WERI-Rb-1 (cell line): ENCODE measurements at regions not wholly inside any gene's neighbourhood (a gene's known extent, or its start where the extent isn't known, plus 50 kb on each side); places are given as distances from the start of the nearest gene placed in this dataset.

ENCODE experiments used
- DNase-seq: peaks from one replicate; pipeline ENCODE4 v3.0.0-alpha.2; 2020
- H3K27ac ChIP-seq: fragments of 250-450 bp; sonication (Bioruptor Pico); 2 replicates; pipeline ENCODE4 v1.5.1; 2020; ENCODE audit warnings: mild to moderate bottlenecking, moderate library complexity
- H3K27me3 ChIP-seq: fragments of 250-450 bp; sonication (Bioruptor Pico); 2 replicates; pipeline ENCODE4 v1.5.1; 2021; ENCODE audit warnings: mild to moderate bottlenecking, low read depth, moderate library complexity; ENCODE audit not compliant: insufficient read depth, severe bottlenecking
- H3K36me3 ChIP-seq: fragments of 250-450 bp; sonication (Bioruptor Pico); 2 replicates; pipeline ENCODE4 v1.5.1; 2020; ENCODE audit warnings: mild to moderate bottlenecking, moderate library complexity
- H3K4me3 ChIP-seq: 2 replicates; pipeline ENCODE4 v1.5.1; 2011; ENCODE audit warnings: low read depth, mild to moderate bottlenecking, control low read depth, low read length
- H3K9me3 ChIP-seq: fragments of 250-450 bp; sonication (Bioruptor Pico); 2 replicates; pipeline ENCODE4 v1.5.1; 2021; ENCODE audit warnings: mild to moderate bottlenecking, moderate library complexity; ENCODE audit not compliant: severe bottlenecking
- CTCF ChIP-seq: IDR thresholded peaks from 2 replicates; pipeline ENCODE4 v1.5.1; 2011; ENCODE audit warnings: low read depth, mild to moderate bottlenecking, control low read depth, inconsistent platforms, low read length

DNA sequence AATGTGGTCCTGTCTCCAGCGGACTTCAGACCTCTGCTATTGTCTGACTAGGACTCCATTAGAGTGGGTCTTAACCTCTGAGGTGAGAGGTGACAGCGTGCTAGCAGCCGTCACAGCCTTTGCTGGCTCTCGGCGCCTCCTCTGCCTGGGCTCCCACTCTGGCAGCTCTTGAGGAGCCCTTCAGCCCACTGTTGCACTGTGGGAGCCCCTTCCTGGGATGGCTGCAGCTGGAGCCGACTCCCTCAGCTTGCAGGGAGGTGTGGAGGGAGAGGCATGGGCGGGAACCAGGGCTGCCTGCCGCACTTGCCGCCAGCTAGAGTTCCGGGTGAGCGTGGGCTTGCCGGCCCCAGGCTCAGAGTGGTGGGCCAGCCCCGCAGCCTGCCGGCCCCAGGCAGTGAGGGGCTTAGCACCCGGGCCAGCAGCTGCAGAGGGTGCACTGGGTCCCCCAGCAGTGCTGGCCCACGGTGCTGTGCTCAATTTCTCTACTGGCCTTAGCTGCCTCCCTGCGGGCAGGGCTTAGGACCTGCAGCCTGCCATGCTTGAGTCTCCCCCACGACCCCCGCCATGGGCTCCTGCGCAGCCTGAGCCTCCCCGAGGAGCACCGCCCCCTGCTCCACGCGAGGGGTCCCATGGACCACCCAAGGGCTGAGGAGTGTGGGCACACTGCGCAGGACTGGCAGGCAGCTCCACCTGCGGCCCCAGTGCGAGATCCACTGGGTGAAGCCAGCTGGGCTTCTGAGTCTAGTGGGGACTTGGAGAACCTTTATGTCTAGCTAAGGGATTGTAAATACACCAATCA is 163.4 kb upstream of the ITM2A start:
- Histone ChIP-seq H3K9me3 (no peaks in the 10 kb centered on the region), H3K27me3 (no peaks in the 10 kb centered on the region), H3K4me3 (no peak overlapping the region), H3K27ac (no peak overlapping the region), H3K36me3 (no peaks in the 10 kb centered on the region)
- no peak for TF ChIP-seq CTCF
- no peak for DNase-seq

- DNase-seq, result no peak
- H3K27me3 ChIP-seq, result no peaks in the 10 kb centered on the region
- peak; percentile 40 for TF ChIP-seq CTCF
These were observed 157.5 kb upstream of the ITM2A start for GRCh38 chrX:79524642-79525041.

GRCh38 chrX:79515529-79515928 is 148.4 kb upstream of the ITM2A start:
- Histone ChIP-seq H3K27ac (no peak overlapping the region), H3K27me3 (no peaks in the 10 kb centered on the region), H3K9me3 (no peaks in the 10 kb centered on the region), H3K36me3 (no peaks in the 10 kb centered on the region), H3K4me3 (no peak overlapping the region)
- no peak for TF ChIP-seq CTCF
- no peak for DNase-seq

More at GRCh38 chrX:79524642-79525041, 157.5 kb upstream of the ITM2A start:
- no peak overlapping the region for H3K4me3 ChIP-seq
- no peaks in the 10 kb centered on the region for H3K36me3 ChIP-seq
- H3K27ac ChIP-seq, result no peak overlapping the region
- H3K9me3 ChIP-seq, result no peaks in the 10 kb centered on the region

- no peaks in the 10 kb centered on the region for H3K27me3 ChIP-seq
- H3K27ac ChIP-seq, result no peak overlapping the region
- no peak for DNase-seq
- no peak overlapping the region for H3K4me3 ChIP-seq
- H3K36me3 ChIP-seq, result no peaks in the 10 kb centered on the region
- TF ChIP-seq CTCF, result no peak
- H3K9me3 ChIP-seq, result no peaks in the 10 kb centered on the region
These were observed 144.7 kb upstream of the ITM2A start for GRCh38 chrX:79511799-79512198.

- Histone ChIP-seq H3K27ac (no peak overlapping the region), H3K4me3 (no peak overlapping the region), H3K9me3 (no peaks in the 10 kb centered on the region), H3K36me3 (no peaks in the 10 kb centered on the region), H3K27me3 (no peaks in the 10 kb centered on the region)
- DNase-seq, result no peak
- TF ChIP-seq CTCF, result no peak
These were observed 138.9 kb upstream of the ITM2A start for GRCh38 chrX:79506001-79506400.

GRCh38 chrX:79482686-79483085 is 115.6 kb upstream of the ITM2A start:
- Histone ChIP-seq H3K36me3 (no peaks in the 10 kb centered on the region), H3K27me3 (peaks cover 8% of the 10 kb centered on the region), H3K4me3 (no peak overlapping the region), H3K27ac (no peak overlapping the region), H3K9me3 (no peaks in the 10 kb centered on the region)
- DNase-seq, result no peak
- no peak for TF ChIP-seq CTCF
